HG03175 (cell line): ENCODE measurements at regions not wholly inside any gene's neighbourhood (a gene's known extent, or its start where the extent isn't known, plus 50 kb on each side); places are given as distances from the start of the nearest gene placed in this dataset.
"Not testable (repeated sequence)": the region's sequence is repeated elsewhere in the genome, so short reads cannot be mapped to it uniquely, and the experiment has no call there.

ENCODE experiments used
- ATAC-seq: cut with Tn5 transposase; IDR thresholded peaks from one replicate; pipeline ENCODE4 v1.9.1; 2021; ENCODE audit warnings: mild to moderate bottlenecking, moderate library complexity; ENCODE audit not compliant: unreplicated experiment

- no peak for ATAC-seq
Observed at GRCh38 chr20:5395932-5396727, 79.4 kb upstream of the PROKR2 start.

DNA sequence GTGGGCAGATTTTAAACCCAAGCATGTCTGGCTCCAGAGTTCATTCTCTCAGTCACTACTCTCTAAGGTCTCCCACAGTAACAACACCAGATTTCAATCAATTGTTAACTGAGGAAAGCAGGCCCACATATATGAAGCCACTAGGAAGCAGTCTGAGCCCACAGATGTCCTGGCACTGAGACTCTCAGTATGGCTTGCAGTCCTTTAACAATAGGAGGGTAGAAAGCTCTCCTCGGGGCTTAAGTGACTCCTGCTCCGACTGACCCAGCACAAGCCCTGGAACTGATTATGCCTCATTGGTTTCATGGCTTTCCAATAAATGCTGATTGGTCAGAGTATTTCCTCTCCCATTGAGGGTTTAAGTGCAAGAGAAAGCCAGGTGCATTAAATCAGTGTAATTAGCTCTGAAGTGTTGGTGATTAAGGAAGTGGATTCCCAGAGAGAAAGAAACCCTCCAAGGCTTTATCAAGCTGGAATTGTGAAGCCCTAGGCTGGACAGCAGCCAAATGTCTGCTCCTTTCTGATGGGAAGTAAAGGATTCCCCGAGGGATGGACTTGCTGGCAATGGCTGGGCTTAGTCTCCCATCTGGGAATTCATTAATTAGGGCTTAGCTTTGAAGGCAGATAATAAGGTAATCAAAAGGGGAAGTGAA lies 76.6 kb upstream of the PROKR2 start:
- ATAC-seq: no peak

GRCh38 chr20:5390720-5391119 lies 74.0 kb upstream of the PROKR2 start:
- ATAC-seq: no peak

DNA sequence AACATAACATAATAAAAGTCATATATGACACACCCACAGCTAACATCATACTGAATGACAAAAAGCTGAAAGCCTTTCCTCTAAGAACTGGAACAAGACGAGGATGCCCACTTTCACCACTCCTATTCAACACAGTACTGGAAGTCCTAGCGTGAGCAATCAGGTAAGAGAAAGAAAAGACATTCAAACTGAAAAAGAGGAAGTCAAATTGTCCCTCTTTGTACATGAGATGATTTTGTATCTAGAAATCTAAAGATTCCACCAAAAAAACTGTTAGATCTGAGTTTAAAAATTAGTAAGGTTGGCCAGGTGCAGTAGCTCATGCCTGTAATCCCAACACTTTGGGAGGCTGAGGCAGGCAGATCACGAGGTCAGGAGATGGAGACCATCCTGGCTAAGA lies 70.1 kb upstream of the PROKR2 start:
- not testable (repeated sequence) for ATAC-seq

- ATAC-seq: not testable (repeated sequence)
Observed at GRCh38 chr20:5381527-5381926, 64.8 kb upstream of the PROKR2 start.

GRCh38 chr20:5377484-5377883 lies 60.7 kb upstream of the PROKR2 start:
- ATAC-seq: no peak

GRCh38 chr20:5376228-5376627 lies 59.5 kb upstream of the PROKR2 start:
- ATAC-seq: no peak

DNA sequence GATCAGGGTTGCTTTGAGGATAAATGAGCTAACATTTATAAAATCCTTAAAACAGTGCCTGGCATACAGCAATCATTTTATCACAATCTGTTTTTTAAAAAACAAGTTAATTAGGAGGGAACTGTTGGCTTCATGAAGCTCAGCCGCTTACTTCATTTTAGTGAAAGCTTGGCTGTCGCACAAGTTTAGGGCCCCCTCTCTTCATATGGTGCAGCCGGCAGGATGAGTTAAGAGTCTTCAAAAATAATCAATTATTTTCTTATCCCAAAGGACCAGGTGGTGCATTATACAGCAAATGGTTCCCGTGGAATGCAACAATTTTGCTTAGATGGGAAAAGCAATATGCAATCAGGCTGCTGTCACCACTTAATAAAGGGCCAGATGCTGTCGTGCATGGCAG lies 57.4 kb upstream of the PROKR2 start:
- no peak for ATAC-seq

- no peak for ATAC-seq
Observed at GRCh38 chr20:5372371-5372770, 55.6 kb upstream of the PROKR2 start.

DNA sequence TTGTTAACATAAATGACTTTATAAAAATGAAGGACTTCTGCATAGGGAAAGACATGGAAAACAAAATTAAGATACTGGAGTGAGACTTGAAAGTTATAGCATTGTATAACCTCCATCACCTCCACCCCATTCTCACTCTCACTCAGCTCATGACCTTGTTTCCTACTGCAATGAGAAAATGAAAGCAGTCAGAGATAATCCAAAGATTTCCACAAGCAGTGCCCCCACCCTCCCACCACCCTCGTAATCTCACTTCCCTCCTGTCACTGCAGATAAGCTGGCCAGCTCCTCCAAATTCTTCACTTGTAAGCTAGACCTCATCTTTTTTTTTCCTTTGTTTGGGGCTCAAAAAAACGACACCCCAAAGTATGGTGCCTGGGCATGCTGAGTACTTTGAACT lies 52.9 kb upstream of the PROKR2 start:
- no peak for ATAC-seq
